ENCODE measurements at regions not wholly inside any gene's neighbourhood (a gene's known extent, or its start where the extent isn't known, plus 50 kb on each side); places are given as distances from the start of the nearest gene placed in this dataset.

DNA sequence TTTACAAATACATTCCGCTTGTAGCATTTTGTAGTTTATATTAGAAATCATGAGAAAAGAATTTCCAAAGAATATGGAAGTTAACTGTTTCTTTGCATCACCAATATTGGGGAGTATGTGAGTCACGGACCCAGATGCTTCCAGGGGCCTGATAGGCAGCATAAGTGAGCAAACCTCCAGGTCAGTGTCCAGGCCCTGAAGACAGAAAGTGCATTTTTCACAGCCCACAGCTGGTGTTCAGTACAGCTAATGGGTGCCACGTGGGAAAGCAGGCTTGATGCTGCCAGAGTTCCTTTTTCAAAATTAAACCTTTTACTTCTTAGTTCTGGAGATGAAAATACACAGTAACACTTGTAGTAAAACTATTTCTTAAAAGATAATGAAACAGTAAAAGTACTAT lies 454.4 kb upstream of the ACTBL2 start:
- TF ChIP-seq, protein P1, sequence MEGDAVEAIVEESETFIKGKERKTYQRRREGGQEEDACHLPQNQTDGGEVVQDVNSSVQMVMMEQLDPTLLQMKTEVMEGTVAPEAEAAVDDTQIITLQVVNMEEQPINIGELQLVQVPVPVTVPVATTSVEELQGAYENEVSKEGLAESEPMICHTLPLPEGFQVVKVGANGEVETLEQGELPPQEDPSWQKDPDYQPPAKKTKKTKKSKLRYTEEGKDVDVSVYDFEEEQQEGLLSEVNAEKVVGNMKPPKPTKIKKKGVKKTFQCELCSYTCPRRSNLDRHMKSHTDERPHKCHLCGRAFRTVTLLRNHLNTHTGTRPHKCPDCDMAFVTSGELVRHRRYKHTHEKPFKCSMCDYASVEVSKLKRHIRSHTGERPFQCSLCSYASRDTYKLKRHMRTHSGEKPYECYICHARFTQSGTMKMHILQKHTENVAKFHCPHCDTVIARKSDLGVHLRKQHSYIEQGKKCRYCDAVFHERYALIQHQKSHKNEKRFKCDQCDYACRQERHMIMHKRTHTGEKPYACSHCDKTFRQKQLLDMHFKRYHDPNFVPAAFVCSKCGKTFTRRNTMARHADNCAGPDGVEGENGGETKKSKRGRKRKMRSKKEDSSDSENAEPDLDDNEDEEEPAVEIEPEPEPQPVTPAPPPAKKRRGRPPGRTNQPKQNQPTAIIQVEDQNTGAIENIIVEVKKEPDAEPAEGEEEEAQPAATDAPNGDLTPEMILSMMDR (IDR thresholded peaks at IDR 0.05) = no peak
- WGBS, 2 donors = 78 to 82% methylated on average over 3 of the region's 3 CpGs
- intact Hi-C loops (cut with DNase I) = loop anchor here in 1 of 10 donors (10.0 kb wide), 1 partner anchor 68 kb away; no protein-coding TSS in a partner anchor
- no peak for ATAC-seq
- DNase-seq = no peak
- no peaks in the 10 kb centered on the region for H3K36me3 ChIP-seq
- H3K4me3 ChIP-seq = no peak overlapping the region
- H3K4me1 ChIP-seq = no peaks in the 10 kb centered on the region
- H3K27me3 ChIP-seq = no peaks in the 10 kb centered on the region
- H3K27ac ChIP-seq = no peak overlapping the region
- no peaks in the 10 kb centered on the region for H3K9me3 ChIP-seq

DNA sequence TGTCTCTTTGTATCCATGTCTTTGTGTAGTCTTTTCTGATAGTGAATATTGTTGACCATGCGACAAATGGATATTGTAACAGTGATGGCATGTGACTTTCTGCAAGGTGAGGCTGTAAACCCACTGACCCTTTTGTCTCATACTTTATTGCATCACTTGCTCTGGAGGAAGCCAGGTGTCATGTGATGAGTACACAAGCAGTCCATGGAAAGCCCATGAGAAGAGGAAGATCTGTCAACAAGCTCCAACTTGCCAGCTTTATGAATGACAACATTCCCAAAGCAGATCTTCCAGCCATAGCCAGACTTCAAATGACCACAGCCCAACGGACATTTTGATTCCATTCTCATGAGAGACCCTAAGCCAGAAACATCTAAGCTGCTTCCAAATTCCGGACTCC lies 450.1 kb upstream of the ACTBL2 start:
- WGBS, 2 donors = 56 to 59% methylated on average over 3 of the region's 3 CpGs
- no peak overlapping the region for H3K4me3 ChIP-seq
- no peak overlapping the region for H3K27ac ChIP-seq
- ATAC-seq (no peak), DNase-seq (no peak)
- H3K9me3 ChIP-seq = peaks cover 0 to 10% (median 4%) of the 10 kb centered on the region in 11 donors
- no peaks in the 10 kb centered on the region for H3K36me3 ChIP-seq
- intact Hi-C loops (cut with DNase I) = loop anchor here in 1 of 10 donors (2.0 to 10.0 kb wide), 2 partner anchors 34 to 72 kb away; no protein-coding TSS in a partner anchor
- no peaks in the 10 kb centered on the region for H3K27me3 ChIP-seq
- H3K4me1 ChIP-seq = no peaks in the 10 kb centered on the region
- TF ChIP-seq, protein P1 (IDR thresholded peaks at IDR 0.05) = no peak

DNA sequence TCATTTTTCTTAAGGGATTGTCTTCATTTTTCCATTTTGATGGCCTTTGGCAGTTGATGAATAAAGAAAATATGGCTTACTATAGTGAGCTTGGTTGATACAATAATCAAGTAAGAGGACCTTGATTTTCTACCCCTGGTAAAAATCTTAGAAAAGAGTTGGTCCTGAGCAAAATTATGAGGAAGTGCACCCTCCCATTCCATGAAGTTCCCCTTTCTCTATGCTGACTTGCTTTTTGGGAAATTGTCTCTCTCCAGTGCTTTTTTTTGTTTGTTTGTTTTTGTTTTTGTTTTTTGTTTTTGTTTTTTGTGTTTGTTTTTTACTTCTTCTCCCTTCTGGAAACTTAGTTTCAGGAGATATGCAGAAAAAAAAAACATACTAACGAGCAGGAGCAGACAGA lies 449.2 kb upstream of the ACTBL2 start:
- Histone ChIP-seq H3K4me1 (no peaks in the 10 kb centered on the region), H3K9me3 (peaks cover 0 to 10% (median 4%) of the 10 kb centered on the region in 11 donors), H3K36me3 (no peaks in the 10 kb centered on the region), H3K27ac (no peak overlapping the region), H3K4me3 (no peak overlapping the region), H3K27me3 (no peaks in the 10 kb centered on the region)
- DNase-seq (no peak), ATAC-seq (no peak)
- TF ChIP-seq, protein P1 (IDR thresholded peaks at IDR 0.05) = no peak
- WGBS, 2 donors = 80 to 93% methylated on average over 1 of the region's 1 CpG
- intact Hi-C loops (cut with DNase I) = loop anchor here in 1 of 10 donors (2.0 to 10.0 kb wide), 2 partner anchors 35 to 73 kb away; no protein-coding TSS in a partner anchor

DNA sequence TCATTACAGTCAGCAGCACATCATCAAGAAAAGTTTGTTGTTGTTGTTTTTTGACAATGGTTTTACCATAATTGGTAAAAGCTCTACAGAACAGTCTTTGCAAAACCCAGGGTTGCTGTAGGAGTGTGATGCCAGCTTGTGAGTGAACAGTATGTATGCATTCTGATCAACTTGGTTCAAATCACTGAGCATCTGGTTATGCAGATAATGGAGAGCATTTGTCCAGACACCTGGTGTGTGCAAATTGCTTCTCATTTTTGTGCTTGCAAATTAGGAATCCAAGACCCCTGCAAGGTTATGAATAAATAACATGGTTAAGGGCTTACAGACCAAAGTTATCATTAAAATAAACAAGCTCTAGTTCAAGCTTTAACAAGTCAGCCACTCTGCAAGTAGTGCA lies 448.7 kb upstream of the ACTBL2 start:
- H3K4me1 ChIP-seq = no peaks in the 10 kb centered on the region
- DNase-seq = no peak
- no peaks in the 10 kb centered on the region for H3K27me3 ChIP-seq
- TF ChIP-seq, protein P1 (IDR thresholded peaks at IDR 0.05) = no peak
- no peaks in the 10 kb centered on the region for H3K36me3 ChIP-seq
- no peak for ATAC-seq
- no peak overlapping the region for H3K27ac ChIP-seq
- intact Hi-C loops (cut with DNase I) = loop anchor here in 1 of 10 donors (10.0 kb wide), 1 partner anchor 73 kb away; no protein-coding TSS in a partner anchor
- H3K4me3 ChIP-seq = no peak overlapping the region
- H3K9me3 ChIP-seq = peaks cover 0 to 12% (median 4%) of the 10 kb centered on the region in 11 donors
